ENCODE measurements at regions not wholly inside any gene's neighbourhood (a gene's known extent, or its start where the extent isn't known, plus 50 kb on each side); places are given as distances from the start of the nearest gene placed in this dataset.

DNA sequence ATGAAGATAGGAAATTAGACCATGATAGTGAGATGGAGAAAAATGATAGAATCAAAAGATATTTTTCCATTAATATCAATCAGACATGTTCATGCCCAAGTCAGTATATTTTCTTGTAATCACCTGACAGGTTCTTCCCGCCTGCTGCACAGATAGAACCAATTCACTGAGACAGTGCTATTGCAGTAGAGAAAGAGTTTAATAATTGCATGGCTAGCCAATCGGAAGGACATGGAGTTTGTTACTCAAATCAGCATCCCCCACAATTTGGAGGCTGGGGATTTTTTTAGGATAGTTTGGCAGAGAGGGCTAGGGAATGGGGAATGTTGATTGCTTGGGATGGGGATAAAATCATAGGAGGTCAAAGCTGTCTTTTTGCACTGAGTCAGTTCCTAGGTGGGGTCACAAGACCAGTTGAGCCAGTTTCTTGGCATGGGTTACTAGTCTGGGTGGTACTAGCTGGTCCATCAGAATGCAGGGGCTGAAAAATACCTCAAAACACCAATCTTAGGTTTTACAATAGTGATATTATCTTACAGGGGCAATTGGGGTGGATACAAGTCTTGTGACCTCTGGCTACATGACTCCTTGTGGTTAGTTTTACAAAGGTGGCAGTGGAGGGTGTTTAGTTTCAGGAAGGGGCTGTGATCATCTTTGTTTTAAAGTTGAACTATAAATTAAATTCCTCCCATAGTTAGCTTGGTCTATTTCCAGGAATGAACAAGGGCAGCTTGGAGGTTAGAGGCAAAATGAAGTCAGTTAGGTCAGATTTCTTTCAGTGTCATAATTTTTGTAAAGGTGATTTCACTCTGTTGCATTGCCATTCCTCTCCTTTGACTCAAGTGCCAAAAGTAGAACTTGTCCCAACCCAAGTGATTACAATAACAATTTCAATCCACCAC, 100.3 kb upstream of the PDE5A start:
- H3K4me3 ChIP-seq (ENCODE audit: low read length) = no peak overlapping the region
- DNase-seq (ENCODE audit: low read depth) = peak; percentile 9
- TF ChIP-seq, protein P1, sequence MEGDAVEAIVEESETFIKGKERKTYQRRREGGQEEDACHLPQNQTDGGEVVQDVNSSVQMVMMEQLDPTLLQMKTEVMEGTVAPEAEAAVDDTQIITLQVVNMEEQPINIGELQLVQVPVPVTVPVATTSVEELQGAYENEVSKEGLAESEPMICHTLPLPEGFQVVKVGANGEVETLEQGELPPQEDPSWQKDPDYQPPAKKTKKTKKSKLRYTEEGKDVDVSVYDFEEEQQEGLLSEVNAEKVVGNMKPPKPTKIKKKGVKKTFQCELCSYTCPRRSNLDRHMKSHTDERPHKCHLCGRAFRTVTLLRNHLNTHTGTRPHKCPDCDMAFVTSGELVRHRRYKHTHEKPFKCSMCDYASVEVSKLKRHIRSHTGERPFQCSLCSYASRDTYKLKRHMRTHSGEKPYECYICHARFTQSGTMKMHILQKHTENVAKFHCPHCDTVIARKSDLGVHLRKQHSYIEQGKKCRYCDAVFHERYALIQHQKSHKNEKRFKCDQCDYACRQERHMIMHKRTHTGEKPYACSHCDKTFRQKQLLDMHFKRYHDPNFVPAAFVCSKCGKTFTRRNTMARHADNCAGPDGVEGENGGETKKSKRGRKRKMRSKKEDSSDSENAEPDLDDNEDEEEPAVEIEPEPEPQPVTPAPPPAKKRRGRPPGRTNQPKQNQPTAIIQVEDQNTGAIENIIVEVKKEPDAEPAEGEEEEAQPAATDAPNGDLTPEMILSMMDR (conservative IDR thresholded peaks at IDR 0.05; ENCODE audit: low read length) = no peak

- H3K4me3 ChIP-seq (ENCODE audit: low read length) = no peak overlapping the region
- DNase-seq (ENCODE audit: low read depth) = no peak
- TF ChIP-seq, protein P1 (conservative IDR thresholded peaks at IDR 0.05; ENCODE audit: low read length) = no peak
Measured at GRCh38 chr4:119728185-119728584, 99.6 kb upstream of the PDE5A start.

- TF ChIP-seq, protein P1 (conservative IDR thresholded peaks at IDR 0.05; ENCODE audit: low read length) = no peak
- H3K4me3 ChIP-seq (ENCODE audit: low read length) = no peak overlapping the region
- DNase-seq (ENCODE audit: low read depth) = peak; percentile 69
Measured at GRCh38 chr4:119726505-119726904, 97.9 kb upstream of the PDE5A start.

GRCh38 chr4:119725688-119726330, 97.2 kb upstream of the PDE5A start:
- H3K4me3 ChIP-seq (ENCODE audit: low read length) = no peak overlapping the region
- TF ChIP-seq, protein P1 (conservative IDR thresholded peaks at IDR 0.05; ENCODE audit: low read length) = no peak
- DNase-seq (ENCODE audit: low read depth) = no peak

- H3K4me3 ChIP-seq (ENCODE audit: low read length) = no peak overlapping the region
- DNase-seq (ENCODE audit: low read depth) = no peak
- TF ChIP-seq, protein P1 (conservative IDR thresholded peaks at IDR 0.05; ENCODE audit: low read length) = no peak
Measured at GRCh38 chr4:119725011-119725410, 96.4 kb upstream of the PDE5A start.

DNA sequence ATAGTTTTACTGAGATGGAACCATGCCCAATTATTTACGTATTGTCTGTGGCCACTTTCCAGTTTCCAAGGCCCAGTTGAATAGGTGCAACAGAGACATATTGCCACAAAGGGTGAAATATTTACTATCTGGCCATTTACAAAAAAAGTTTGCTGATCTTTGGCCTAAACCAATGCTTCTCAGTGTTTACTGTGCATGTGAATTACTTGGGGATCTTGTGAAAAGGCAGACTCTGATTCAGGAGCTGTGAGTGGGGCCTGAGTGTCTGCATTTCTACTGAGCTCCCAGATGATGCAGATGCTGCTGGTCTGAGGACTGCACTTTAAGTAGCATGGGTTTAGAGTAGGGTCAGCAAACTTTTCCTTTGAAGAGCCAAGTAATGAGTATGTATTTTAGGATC, 94.1 kb upstream of the PDE5A start:
- TF ChIP-seq, protein P1 (conservative IDR thresholded peaks at IDR 0.05; ENCODE audit: low read length) = no peak
- no peak for DNase-seq (ENCODE audit: low read depth)
- no peak overlapping the region for H3K4me3 ChIP-seq (ENCODE audit: low read length)

DNA sequence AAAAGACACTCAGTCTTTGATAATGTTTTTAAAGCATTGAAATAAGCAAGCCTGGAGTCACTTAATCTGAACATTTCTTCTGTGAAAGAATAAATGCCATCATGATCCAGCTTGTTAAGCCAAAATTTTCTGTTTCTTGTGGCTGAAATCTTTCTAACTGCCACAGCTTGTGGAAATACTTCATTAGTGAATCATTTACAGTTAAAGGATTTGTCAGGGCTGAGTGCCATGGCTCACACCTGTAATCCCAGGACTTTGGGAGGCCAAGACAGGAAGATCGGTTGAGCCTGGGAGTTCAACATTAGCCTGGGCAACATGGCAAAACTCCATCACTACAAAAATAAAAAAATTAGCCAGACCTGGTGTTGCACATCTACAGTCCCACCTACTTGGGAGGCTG, 93.3 kb upstream of the PDE5A start:
- DNase-seq (ENCODE audit: low read depth) = peak; percentile 13
- H3K4me3 ChIP-seq (ENCODE audit: low read length) = no peak overlapping the region
- TF ChIP-seq, protein P1 (conservative IDR thresholded peaks at IDR 0.05; ENCODE audit: low read length) = no peak
